GM23338 (cell line): ENCODE measurements at regions not wholly inside any gene's neighbourhood (a gene's known extent, or its start where the extent isn't known, plus 50 kb on each side); places are given as distances from the start of the nearest gene placed in this dataset.

ENCODE experiments used
- CREB1 ChIP-seq: fragments of 250-450 bp; sonication (Bioruptor Pico); IDR thresholded peaks from 2 replicates; pipeline ENCODE4 v1.5.0; 2020; ENCODE audit warnings: low read depth, mild to moderate bottlenecking, moderate library complexity
- EZH2 ChIP-seq: fragments of 200-600 bp; sonication (generic); IDR thresholded peaks from one replicate; pipeline ENCODE4 v1.8.0; 2017; ENCODE audit warnings: antibody characterized with exemption, mild to moderate bottlenecking, low read depth; ENCODE audit not compliant: unreplicated experiment
- EZH2phosphoT487 ChIP-seq: fragments of 200-600 bp; sonication (generic); IDR thresholded peaks from one replicate; pipeline ENCODE4 v1.8.1; 2018; ENCODE audit warnings: antibody characterized with exemption; ENCODE audit not compliant: unreplicated experiment
- JUNB ChIP-seq: IDR thresholded peaks from one replicate; pipeline ENCODE4 v1.6.1; 2016; ENCODE audit warnings: antibody characterized with exemption; ENCODE audit not compliant: unreplicated experiment
- POLR2AphosphoS5 ChIP-seq: IDR thresholded peaks from 2 replicates; pipeline ENCODE4 v1.6.1; 2016; ENCODE audit warnings: antibody characterized with exemption, low read depth
- REST ChIP-seq: IDR thresholded peaks from one replicate; pipeline ENCODE4 v1.6.1; 2018; ENCODE audit warnings: antibody characterized with exemption; ENCODE audit not compliant: unreplicated experiment
- ZNF114 ChIP-seq: fragments of 250-450 bp; sonication (Bioruptor Pico); IDR thresholded peaks from 2 replicates; pipeline ENCODE4 v1.5.0; 2020; ENCODE audit warnings: mild to moderate bottlenecking, moderate library complexity
- ZNF331 ChIP-seq: fragments of 250-450 bp; sonication (Bioruptor Pico); IDR thresholded peaks from 2 replicates; pipeline ENCODE4 v1.5.0; 2020; ENCODE audit warnings: low read depth, mild to moderate bottlenecking, moderate library complexity
- ZNF462 ChIP-seq: fragments of 250-450 bp; sonication (Bioruptor Pico); IDR thresholded peaks from 2 replicates; pipeline ENCODE4 v1.5.0; 2020; ENCODE audit warnings: mild to moderate bottlenecking, moderate library complexity

DNA sequence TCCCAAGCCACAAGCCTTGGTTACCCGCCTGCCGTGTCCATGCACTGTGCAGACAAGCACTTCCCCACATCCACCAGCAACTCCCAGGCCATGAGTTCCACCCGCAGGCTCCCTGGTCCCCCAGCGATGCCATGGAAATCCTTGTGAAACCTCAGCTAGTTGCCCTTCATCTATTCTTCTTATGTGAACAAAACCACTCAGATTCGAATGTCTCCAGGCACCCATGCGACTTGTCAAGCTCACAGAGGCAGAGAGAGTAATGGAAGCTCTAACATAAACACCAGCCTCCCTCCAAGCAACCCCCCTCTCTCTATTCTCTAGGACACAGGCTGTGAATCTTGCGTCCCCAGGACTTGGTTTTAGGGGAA is 182.6 kb downstream of the C16orf95 start (continued):
- no peak for TF ChIP-seq ZNF462
- TF ChIP-seq EZH2: no peak
- TF ChIP-seq ZNF114: no peak
- TF ChIP-seq POLR2AphosphoS5: no peak
- no peak for TF ChIP-seq EZH2phosphoT487
- TF ChIP-seq ZNF331 (CRISPR knock-in tag): no peak
- no peak for TF ChIP-seq JUNB
- TF ChIP-seq REST: no peak
- TF ChIP-seq CREB1 (CRISPR knock-in tag): no peak
